ENCODE measurements at regions not wholly inside any gene's neighbourhood (a gene's known extent, or its start where the extent isn't known, plus 50 kb on each side); places are given as distances from the start of the nearest gene placed in this dataset.

DNA sequence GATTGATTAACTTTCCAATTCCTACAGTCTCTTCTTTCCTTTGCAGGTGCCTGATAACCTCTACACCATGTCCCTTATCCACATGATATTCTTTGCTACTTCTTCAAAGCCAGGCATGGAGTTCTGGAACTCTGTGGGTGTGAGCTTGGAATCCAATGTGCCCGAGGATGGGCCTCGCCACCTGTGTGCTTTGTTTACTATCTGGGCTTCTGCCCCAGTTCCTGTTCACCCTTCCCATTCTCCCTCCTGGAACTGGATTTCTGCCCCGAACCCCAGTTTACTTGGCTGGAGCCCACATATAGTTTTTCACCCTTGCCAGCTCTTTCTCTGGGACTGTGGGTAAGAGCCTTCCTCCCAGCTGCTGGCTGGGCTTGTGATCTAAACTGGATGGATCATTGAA, 75.2 kb upstream of the AK4 start:
- no peak for TF ChIP-seq ETV6 (conservative IDR thresholded peaks at IDR 0.05 in 1 of 2, IDR thresholded peaks at IDR 0.05 in 1 of 2; ENCODE audit: borderline replicate concordance in 1 of 2, low read depth in 1 of 2)
- no peak for TF ChIP-seq JUNB (IDR thresholded peaks at IDR 0.05)
- no peak for TF ChIP-seq SMAD5 (IDR thresholded peaks at IDR 0.05; ENCODE audit: low read depth)
- no peak for TF ChIP-seq POLR2AphosphoS5 (IDR thresholded peaks at IDR 0.05; ENCODE audit: low read length)
- no peak for TF ChIP-seq SMC3 (IDR thresholded peaks at IDR 0.05; ENCODE audit: borderline replicate concordance, low read length)
- no peak for TF ChIP-seq TARDBP (IDR thresholded peaks at IDR 0.05; ENCODE audit: borderline replicate concordance)
